Nephron (organoid): ENCODE measurements at regions not wholly inside any gene's neighbourhood (a gene's known extent, or its start where the extent isn't known, plus 50 kb on each side); places are given as distances from the start of the nearest gene placed in this dataset.

Source experiments
- H3K27ac Mint-ChIP-seq, 3 experiments: 2 replicates each; pipeline ENCODE4 v1.8.0; 2020; ENCODE audit warnings: mixed read lengths in 3 of 3, mild to moderate bottlenecking in 2 of 3, moderate library complexity in 1 of 3
- H3K27me3 Mint-ChIP-seq: 2 replicates; pipeline ENCODE4 v1.8.0; 2021; ENCODE audit warnings: low read depth, mild to moderate bottlenecking, moderate library complexity, mixed read lengths
- H3K36me3 Mint-ChIP-seq: 2 replicates; pipeline ENCODE4 v1.8.0; 2020; ENCODE audit warnings: low read depth, mixed read lengths
- H3K4me1 Mint-ChIP-seq: 2 replicates; pipeline ENCODE4 v1.8.0; 2020; ENCODE audit warnings: mixed read lengths
- H3K4me3 Mint-ChIP-seq, 3 experiments: 2 replicates each; pipeline ENCODE4 v1.8.0; 2020; ENCODE audit warnings: mild to moderate bottlenecking in 3 of 3, mixed read lengths in 3 of 3, moderate library complexity in 2 of 3
- H3K9me3 Mint-ChIP-seq: 2 replicates; pipeline ENCODE4 v1.8.0; 2020; ENCODE audit warnings: mixed read lengths
- CTCF ChIP-seq, 3 experiments: fragments of 200-600 bp; sonication (generic); IDR thresholded peaks; one replicate each; pipeline ENCODE4 v1.5.0; 2021; ENCODE audit warnings: antibody characterized with exemption in 3 of 3; ENCODE audit not compliant: unreplicated experiment in 3 of 3

- Mint-ChIP-seq H3K36me3 (no peaks in the 10 kb centered on the region), H3K9me3 (no peaks in the 10 kb centered on the region), H3K27me3 (no peaks in the 10 kb centered on the region), H3K27ac (no peak overlapping the region), H3K4me3 (no peak overlapping the region), H3K4me1 (peaks cover 15% of the 10 kb centered on the region)
- no peak for TF ChIP-seq CTCF (IDR thresholded peaks at IDR 0.05; ENCODE audit: unreplicated experiment in 3 of 3)
These were observed 350.8 kb downstream of the FBXO8 start for GRCh38 chr4:173932701-173933100.

GRCh38 chr4:173930329-173930967, 353.0 kb downstream of the FBXO8 start:
- TF ChIP-seq CTCF (IDR thresholded peaks at IDR 0.05; ENCODE audit: unreplicated experiment in 3 of 3): no peak
- no peaks in the 10 kb centered on the region for H3K9me3 Mint-ChIP-seq
- H3K27me3 Mint-ChIP-seq: no peaks in the 10 kb centered on the region
- no peak overlapping the region for H3K4me3 Mint-ChIP-seq
- peaks cover 3% of the 10 kb centered on the region for H3K4me1 Mint-ChIP-seq
- no peaks in the 10 kb centered on the region for H3K36me3 Mint-ChIP-seq
- H3K27ac Mint-ChIP-seq: no peak overlapping the region

GRCh38 chr4:173929921-173930320, 353.5 kb downstream of the FBXO8 start:
- H3K4me3 Mint-ChIP-seq: no peak overlapping the region
- no peak overlapping the region for H3K27ac Mint-ChIP-seq
- H3K9me3 Mint-ChIP-seq: no peaks in the 10 kb centered on the region
- TF ChIP-seq CTCF (IDR thresholded peaks at IDR 0.05; ENCODE audit: unreplicated experiment in 3 of 3): no peak
- no peaks in the 10 kb centered on the region for H3K4me1 Mint-ChIP-seq
- H3K27me3 Mint-ChIP-seq: no peaks in the 10 kb centered on the region
- H3K36me3 Mint-ChIP-seq: no peaks in the 10 kb centered on the region

- Mint-ChIP-seq H3K4me3 (no peak overlapping the region), H3K36me3 (no peaks in the 10 kb centered on the region), H3K9me3 (no peaks in the 10 kb centered on the region), H3K27me3 (no peaks in the 10 kb centered on the region), H3K4me1 (no peaks in the 10 kb centered on the region), H3K27ac (peak overlapping the region in 1 of 3 experiments; percentile 7)
- TF ChIP-seq CTCF (IDR thresholded peaks at IDR 0.05; ENCODE audit: unreplicated experiment in 3 of 3): no peak
These were observed 358.9 kb downstream of the FBXO8 start for GRCh38 chr4:173924561-173924960.

- Mint-ChIP-seq H3K27ac (no peak overlapping the region), H3K4me1 (no peaks in the 10 kb centered on the region), H3K36me3 (no peaks in the 10 kb centered on the region), H3K4me3 (no peak overlapping the region), H3K27me3 (peaks cover 5% of the 10 kb centered on the region), H3K9me3 (no peaks in the 10 kb centered on the region)
- no peak for TF ChIP-seq CTCF (IDR thresholded peaks at IDR 0.05; ENCODE audit: unreplicated experiment in 3 of 3)
These were observed 363.6 kb downstream of the FBXO8 start for GRCh38 chr4:173919861-173920260.

GRCh38 chr4:173919196-173919595, 364.3 kb downstream of the FBXO8 start:
- peaks cover 5% of the 10 kb centered on the region for H3K27me3 Mint-ChIP-seq
- no peaks in the 10 kb centered on the region for H3K36me3 Mint-ChIP-seq
- no peaks in the 10 kb centered on the region for H3K9me3 Mint-ChIP-seq
- H3K4me3 Mint-ChIP-seq: no peak overlapping the region
- no peaks in the 10 kb centered on the region for H3K4me1 Mint-ChIP-seq
- no peak overlapping the region for H3K27ac Mint-ChIP-seq
- no peak for TF ChIP-seq CTCF (IDR thresholded peaks at IDR 0.05; ENCODE audit: unreplicated experiment in 3 of 3)
